NCI-H2196 treated with DMSO at 0.1 percent for 48 hours (cell line): ENCODE measurements at regions not wholly inside any gene's neighbourhood (a gene's known extent, or its start where the extent isn't known, plus 50 kb on each side); places are given as distances from the start of the nearest gene placed in this dataset.

ENCODE experiments used
- DNase-seq: peaks from one replicate; lab custom pipeline; 2025; ENCODE audit not compliant: unreplicated experiment; lab: John Stamatoyannopoulos, UW

DNA sequence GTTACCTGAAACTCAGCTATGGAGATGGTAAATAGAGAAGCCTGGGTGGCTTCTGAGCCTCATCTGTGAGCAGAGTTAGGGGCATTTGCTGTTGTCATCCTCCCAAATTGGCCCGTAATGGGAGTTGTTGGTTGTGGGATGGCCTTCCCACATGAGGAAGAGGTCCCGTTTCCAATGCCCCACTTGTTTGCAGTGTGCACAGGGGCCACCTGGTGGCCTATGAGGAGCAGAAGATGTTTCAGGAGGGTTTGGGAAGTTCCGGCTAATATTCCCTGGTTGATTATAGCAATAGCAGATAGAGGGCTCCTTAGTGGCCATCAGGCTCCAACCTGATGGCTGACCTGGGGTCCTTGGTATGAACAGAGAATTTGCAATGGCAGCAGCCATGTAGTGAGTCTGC lies 1546.5 kb downstream of the OTOL1 start:
- DNase-seq, result no peak

DNA sequence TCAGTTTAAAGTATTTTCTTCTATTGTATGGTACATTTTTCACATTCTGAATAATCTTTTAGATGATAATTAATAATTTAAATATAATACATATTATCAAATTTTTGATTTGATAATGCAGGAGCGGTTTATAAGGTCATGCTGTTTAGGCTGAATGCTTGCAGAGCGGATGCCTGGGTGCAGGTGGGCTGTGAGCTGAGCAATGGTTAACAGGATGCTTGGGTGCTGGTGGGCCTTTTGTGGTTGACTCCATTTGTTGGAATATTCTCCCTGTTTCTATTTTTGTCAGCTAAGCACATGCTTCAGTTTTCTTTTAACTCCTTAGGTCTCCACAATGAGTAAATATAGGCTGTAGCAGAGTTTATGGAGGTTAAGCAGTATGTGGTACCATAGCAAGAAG lies 1549.3 kb downstream of the OTOL1 start:
- no peak for DNase-seq

DNA sequence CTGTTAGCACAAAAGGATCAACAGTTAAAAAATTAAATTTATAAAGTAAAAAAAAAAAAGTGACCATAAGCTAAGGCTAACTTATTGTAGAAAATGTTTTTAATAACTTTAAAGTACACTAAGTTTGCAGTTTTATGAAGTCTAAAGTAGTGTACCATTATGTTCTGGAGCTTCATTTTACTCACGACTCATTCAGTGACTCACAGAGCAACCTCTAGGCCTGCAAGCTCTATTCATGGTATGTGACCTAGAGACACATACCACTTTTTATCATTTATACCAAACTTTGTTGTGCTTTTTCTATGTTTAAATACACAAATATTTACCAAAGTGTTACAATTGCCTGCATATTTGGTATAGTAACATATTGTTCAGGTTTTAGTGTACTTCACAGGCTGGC lies 1552.3 kb downstream of the OTOL1 start:
- DNase-seq, result no peak

DNA sequence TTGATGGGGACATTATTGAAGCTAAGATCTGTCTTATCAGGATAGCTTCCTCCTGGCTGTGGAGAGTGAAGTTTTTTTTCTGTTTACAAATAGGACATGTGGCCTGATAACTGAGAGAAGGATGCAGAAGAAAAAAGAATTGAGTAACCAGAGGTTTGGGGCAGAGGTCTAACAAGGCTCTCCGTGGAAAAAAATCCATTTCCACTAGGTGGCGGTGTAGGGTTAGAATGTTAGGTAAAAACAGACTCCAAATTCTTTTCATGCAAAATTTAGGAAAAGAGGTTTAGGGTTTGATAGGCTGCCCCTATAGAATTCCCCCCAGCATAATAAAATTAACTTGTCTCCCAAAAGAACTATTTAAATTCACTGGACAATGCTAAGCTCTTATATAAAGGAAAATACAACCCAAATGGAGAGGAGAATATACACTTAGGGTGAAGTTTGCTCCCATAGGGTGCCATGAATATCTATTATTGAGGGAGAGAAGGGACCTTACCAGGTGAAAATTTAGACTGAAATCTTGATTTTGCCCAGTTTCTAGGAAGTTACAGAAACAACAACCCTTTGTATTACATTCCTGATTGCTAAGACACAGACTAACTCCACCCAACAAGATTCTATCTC lies 1560.4 kb downstream of the OTOL1 start:
- DNase-seq, result no peak

- no peak for DNase-seq
These were observed 1561.6 kb downstream of the OTOL1 start for GRCh38 chr3:163058031-163058854.

GRCh38 chr3:163071713-163072112 lies 1575.1 kb downstream of the OTOL1 start:
- DNase-seq, result no peak
